ENCODE measurements at regions not wholly inside any gene's neighbourhood (a gene's known extent, or its start where the extent isn't known, plus 50 kb on each side); places are given as distances from the start of the nearest gene placed in this dataset.

- TF ChIP-seq CTCF (IDR thresholded peaks at IDR 0.05) (no peak), EP300 (IDR thresholded peaks at IDR 0.05) (no peak), POLR2AphosphoS5 (IDR thresholded peaks at IDR 0.05) (no peak)
Measured at GRCh38 chr2:56801214-56801613, 617.4 kb downstream of the CCDC85A start.
